ENCODE measurements at regions not wholly inside any gene's neighbourhood (a gene's known extent, or its start where the extent isn't known, plus 50 kb on each side); places are given as distances from the start of the nearest gene placed in this dataset.
"Not testable (repeated sequence)": the region's sequence is repeated elsewhere in the genome, so short reads cannot be mapped to it uniquely, and the experiment has no call there.

- DNase-seq (ENCODE audit: low read depth, low spot score) = no peak
- CTCF ChIA-PET = interaction anchor here (1.5 to 3.9 kb wide), 6 partner anchors 13 to 672 kb away, joined by 6 to 39 read pairs (median 14); no protein-coding TSS in a partner anchor
These were observed 292.2 kb downstream of the FBXO8 start for GRCh38 chr4:173991316-173991715.

GRCh38 chr4:173990869-173991210, 292.6 kb downstream of the FBXO8 start:
- ChIA-PET CTCF (interaction anchor here (0.9 to 3.9 kb wide), 13 partner anchors 13 to 672 kb away, joined by 3 to 39 read pairs (median 7); partner anchors contain the start of gene HAND2), POLR2A (no interaction called here)
- no peak overlapping the region for H3K4me3 ChIP-seq (ENCODE audit: low read depth, low read length)
- no peak for DNase-seq (ENCODE audit: low read depth, low spot score)
- TF ChIP-seq, protein P1, sequence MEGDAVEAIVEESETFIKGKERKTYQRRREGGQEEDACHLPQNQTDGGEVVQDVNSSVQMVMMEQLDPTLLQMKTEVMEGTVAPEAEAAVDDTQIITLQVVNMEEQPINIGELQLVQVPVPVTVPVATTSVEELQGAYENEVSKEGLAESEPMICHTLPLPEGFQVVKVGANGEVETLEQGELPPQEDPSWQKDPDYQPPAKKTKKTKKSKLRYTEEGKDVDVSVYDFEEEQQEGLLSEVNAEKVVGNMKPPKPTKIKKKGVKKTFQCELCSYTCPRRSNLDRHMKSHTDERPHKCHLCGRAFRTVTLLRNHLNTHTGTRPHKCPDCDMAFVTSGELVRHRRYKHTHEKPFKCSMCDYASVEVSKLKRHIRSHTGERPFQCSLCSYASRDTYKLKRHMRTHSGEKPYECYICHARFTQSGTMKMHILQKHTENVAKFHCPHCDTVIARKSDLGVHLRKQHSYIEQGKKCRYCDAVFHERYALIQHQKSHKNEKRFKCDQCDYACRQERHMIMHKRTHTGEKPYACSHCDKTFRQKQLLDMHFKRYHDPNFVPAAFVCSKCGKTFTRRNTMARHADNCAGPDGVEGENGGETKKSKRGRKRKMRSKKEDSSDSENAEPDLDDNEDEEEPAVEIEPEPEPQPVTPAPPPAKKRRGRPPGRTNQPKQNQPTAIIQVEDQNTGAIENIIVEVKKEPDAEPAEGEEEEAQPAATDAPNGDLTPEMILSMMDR (IDR thresholded peaks at IDR 0.05; ENCODE audit: insufficient read depth, low read length, missing control alignments) = no peak

More at GRCh38 chr4:173991316-173991715, 292.2 kb downstream of the FBXO8 start:
- TF ChIP-seq, protein P1 (IDR thresholded peaks at IDR 0.05; ENCODE audit: insufficient read depth, low read length, missing control alignments) = no peak
- POLR2A ChIA-PET = no interaction called here
- H3K4me3 ChIP-seq (ENCODE audit: low read depth, low read length) = no peak overlapping the region

GRCh38 chr4:173990126-173990868, 293.2 kb downstream of the FBXO8 start:
- peak; percentile 9 for DNase-seq (ENCODE audit: low read depth, low spot score)
- POLR2A ChIA-PET = no interaction called here
- CTCF ChIA-PET = interaction anchor here (0.7 to 3.9 kb wide), 19 partner anchors 13 to 671 kb away, joined by 3 to 39 read pairs (median 6); partner anchors contain the start of gene HAND2

GRCh38 chr4:173963523-173963922, 319.9 kb downstream of the FBXO8 start:
- POLR2A ChIA-PET; CTCF ChIA-PET; H3K4me3 ChIP-seq (ENCODE audit: low read depth, low read length); DNase-seq (ENCODE audit: low read depth, low spot score): not testable (repeated sequence)

More at GRCh38 chr4:173990126-173990868, 293.2 kb downstream of the FBXO8 start:
- H3K4me3 ChIP-seq (ENCODE audit: low read depth, low read length) = no peak overlapping the region
- TF ChIP-seq, protein P1 (IDR thresholded peaks at IDR 0.05; ENCODE audit: insufficient read depth, low read length, missing control alignments) = peak; percentile 49

DNA sequence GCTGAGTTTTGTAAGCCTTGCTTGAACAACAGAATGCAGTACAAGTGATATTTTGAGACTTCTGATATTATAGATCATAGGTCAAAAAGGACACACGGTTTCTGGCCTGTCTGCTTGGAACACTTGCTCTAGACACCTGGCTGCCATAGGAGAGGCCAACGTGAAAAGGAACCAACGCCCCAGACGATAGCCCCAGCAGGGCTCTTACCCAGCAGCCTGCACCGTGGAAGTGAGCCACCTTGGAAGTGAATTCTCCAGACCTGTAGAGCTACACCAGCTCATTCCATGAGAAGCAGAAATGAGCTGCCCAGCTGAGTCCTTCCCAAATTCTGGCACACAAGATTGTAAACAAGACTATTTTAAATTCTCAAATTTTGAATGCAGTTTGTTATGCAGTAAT, 323.1 kb downstream of the FBXO8 start:
- DNase-seq (ENCODE audit: low read depth, low spot score) = no peak
- ChIA-PET POLR2A (no interaction called here), CTCF (no interaction called here)
- TF ChIP-seq, protein P1 (IDR thresholded peaks at IDR 0.05; ENCODE audit: insufficient read depth, low read length, missing control alignments) = no peak
- H3K4me3 ChIP-seq (ENCODE audit: low read depth, low read length) = no peak overlapping the region

DNA sequence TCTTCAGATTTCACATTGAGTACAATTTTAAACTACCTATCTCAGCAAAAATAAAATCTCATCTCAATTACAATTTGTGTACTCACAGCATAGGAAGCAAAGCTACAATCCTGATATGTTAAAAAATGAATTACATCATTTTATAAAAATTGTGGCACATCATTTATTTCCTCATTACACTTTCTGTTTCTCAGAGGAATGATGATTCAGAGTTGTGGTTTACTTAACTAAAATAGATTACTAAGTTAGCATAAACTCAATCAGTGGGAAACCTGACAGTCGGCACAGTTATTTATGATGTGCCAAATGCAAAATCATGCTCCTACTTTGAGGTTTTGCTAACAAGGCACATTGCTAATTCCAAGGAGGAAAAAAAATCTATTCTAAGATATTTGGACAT, 325.0 kb downstream of the FBXO8 start:
- TF ChIP-seq, protein P1 (IDR thresholded peaks at IDR 0.05; ENCODE audit: insufficient read depth, low read length, missing control alignments) = no peak
- ChIA-PET CTCF (no interaction called here), POLR2A (no interaction called here)
- no peak for DNase-seq (ENCODE audit: low read depth, low spot score)
- H3K4me3 ChIP-seq (ENCODE audit: low read depth, low read length) = no peak overlapping the region

- ChIA-PET POLR2A (no interaction called here), CTCF (no interaction called here)
- no peak overlapping the region for H3K4me3 ChIP-seq (ENCODE audit: low read depth, low read length)
- TF ChIP-seq, protein P1 (IDR thresholded peaks at IDR 0.05; ENCODE audit: insufficient read depth, low read length, missing control alignments) = no peak
- DNase-seq (ENCODE audit: low read depth, low spot score) = no peak
These were observed 339.9 kb downstream of the FBXO8 start for GRCh38 chr4:173943547-173943946.

Data from AG04449 (cell line).